ENCODE measurements at regions not wholly inside any gene's neighbourhood (a gene's known extent, or its start where the extent isn't known, plus 50 kb on each side); places are given as distances from the start of the nearest gene placed in this dataset.

- CTCF ChIA-PET (ENCODE audit: low intra/inter-chr PET ratio, low total read pairs) = no interaction called here
- no peak for FAIRE-seq
Measured at GRCh38 chr3:177966493-177966892, 569.7 kb upstream of the KCNMB2 start.

GRCh38 chr3:177968891-177969290 lies 567.3 kb upstream of the KCNMB2 start:
- TF ChIP-seq GATAD1 (CRISPR knock-in tag; IDR thresholded peaks at IDR 0.05) = no peak
- Histone ChIP-seq H3K27me3 (ENCODE audit: control insufficient read depth in 1 of 2, insufficient read depth in 2 of 2, low read length in 2 of 2) (no peaks in the 10 kb centered on the region; a peak in 1 of 5 replicates), H4K20me1 (ENCODE audit: insufficient read depth, low read length) (no peaks in the 10 kb centered on the region), H3K79me2 (ENCODE audit: insufficient read depth, low read length) (no peaks in the 10 kb centered on the region), H3K4me3 (replicated peaks in 1 of 3; ENCODE audit: insufficient read depth in 1 of 3, low read depth in 2 of 3, low read length in 3 of 3) (no peak overlapping the region), H3K4me1 (ENCODE audit: insufficient read depth, low read length) (no peaks in the 10 kb centered on the region), H3K4me2 (ENCODE audit: low read depth, low read length) (no peak overlapping the region), H3K27ac (ENCODE audit: extremely low read length, insufficient read depth, low read length) (no peak overlapping the region), H3K9ac (ENCODE audit: insufficient read depth, low read depth, low read length) (no peak overlapping the region), H3K36me3 (replicated peaks in 1 of 2; ENCODE audit: control insufficient read depth in 1 of 2, insufficient read depth in 2 of 2, low read length in 2 of 2) (no peaks in the 10 kb centered on the region), H3K9me3 (ENCODE audit: low read length) (no peaks in the 10 kb centered on the region), H2AFZ (ENCODE audit: low read length) (no peak overlapping the region)
- ATAC-seq (no peak), FAIRE-seq (no peak), DNase-seq (ENCODE audit: low spot score) (no peak)
- BruUV-seq (replicated peaks) = no TSS peak
- in situ Hi-C loops (cut with HindIII; ENCODE audit: extremely low pct_ligation_motif_present, low pct_unique_long_range_greater_than_20kb) (no loop called here), intact Hi-C loops (cut with micrococcal nuclease; ENCODE audit: unreplicated experiment) (no loop called here)
- 67% methylated on average over 2 of the region's 2 CpGs for WGBS (ENCODE audit: low lambda C conversion rate)
- ChIA-PET POLR2A (no interaction called here), CTCF (ENCODE audit: low intra/inter-chr PET ratio, low total read pairs) (no interaction called here)

More at GRCh38 chr3:177966493-177966892, 569.7 kb upstream of the KCNMB2 start:
- Histone ChIP-seq H2AFZ (ENCODE audit: low read length) (no peak overlapping the region), H3K4me1 (ENCODE audit: insufficient read depth, low read length) (no peaks in the 10 kb centered on the region), H3K27me3 (ENCODE audit: control insufficient read depth in 1 of 2, insufficient read depth in 2 of 2, low read length in 2 of 2) (no peaks in the 10 kb centered on the region), H3K4me2 (ENCODE audit: low read depth, low read length) (no peak overlapping the region), H4K20me1 (ENCODE audit: insufficient read depth, low read length) (no peaks in the 10 kb centered on the region), H3K9me3 (ENCODE audit: low read length) (no peaks in the 10 kb centered on the region), H3K27ac (ENCODE audit: extremely low read length, insufficient read depth, low read length) (no peak overlapping the region), H3K4me3 (replicated peaks in 1 of 3; ENCODE audit: insufficient read depth in 1 of 3, low read depth in 2 of 3, low read length in 3 of 3) (no peak overlapping the region), H3K79me2 (ENCODE audit: insufficient read depth, low read length) (no peaks in the 10 kb centered on the region), H3K9ac (ENCODE audit: insufficient read depth, low read depth, low read length) (no peak overlapping the region), H3K36me3 (replicated peaks in 1 of 2; ENCODE audit: control insufficient read depth in 1 of 2, insufficient read depth in 2 of 2, low read length in 2 of 2) (no peaks in the 10 kb centered on the region)
- intact Hi-C loops (cut with micrococcal nuclease; ENCODE audit: unreplicated experiment) (no loop called here), in situ Hi-C loops (cut with HindIII; ENCODE audit: extremely low pct_ligation_motif_present, low pct_unique_long_range_greater_than_20kb) (no loop called here)
- POLR2A ChIA-PET = no interaction called here
- DNase-seq (ENCODE audit: low spot score) = peak; percentile 17
- no peak for ATAC-seq
- TF ChIP-seq TCF7 (IDR thresholded peaks at IDR 0.05; ENCODE audit: low read depth) (0 out of 2 replicates have a peak, but pooled peaks have one; percentile 12), PHF8 (CRISPR knock-in tag; IDR thresholded peaks at IDR 0.05) (no peak), HMG20A (CRISPR knock-in tag; IDR thresholded peaks at IDR 0.05; ENCODE audit: borderline replicate concordance) (peak; percentile 60; the same call in 1 of the 2 replicates)
- WGBS (ENCODE audit: low lambda C conversion rate) = 13% methylated on average over 1 of the region's 1 CpG
- BruUV-seq (replicated peaks) = no TSS peak
